ENCODE measurements at regions not wholly inside any gene's neighbourhood (a gene's known extent, or its start where the extent isn't known, plus 50 kb on each side); places are given as distances from the start of the nearest gene placed in this dataset.

DNA sequence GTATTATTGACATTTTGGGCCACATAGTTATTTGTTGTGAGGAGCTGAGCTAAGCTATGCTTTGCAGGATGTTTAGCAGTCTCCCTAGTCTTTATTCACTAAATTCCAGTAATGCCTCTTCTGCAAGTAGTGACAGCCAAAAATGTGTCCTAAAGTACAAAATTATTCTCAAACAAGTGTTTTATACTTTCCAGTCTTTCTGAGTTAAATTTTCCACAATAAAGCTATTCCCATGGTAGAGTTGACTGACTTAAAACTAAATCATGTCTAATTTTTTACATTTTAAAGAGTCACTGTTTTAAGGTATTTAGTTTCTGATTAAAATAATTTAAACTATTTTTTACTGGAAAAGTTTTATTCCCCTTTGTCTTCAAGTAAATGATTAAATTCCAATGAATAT is 717.8 kb upstream of the HS3ST5 start:
- TF ChIP-seq UBTF (CRISPR knock-in tag; IDR thresholded peaks at IDR 0.05) (no peak), CBFB (CRISPR knock-in tag; IDR thresholded peaks at IDR 0.05) (no peak), KAT2B (IDR thresholded peaks at IDR 0.05; ENCODE audit: borderline replicate concordance, low read depth, low read length) (no peak), STAG1 (CRISPR knock-in tag; IDR thresholded peaks at IDR 0.05) (no peak), ZBTB7B (CRISPR knock-in tag; IDR thresholded peaks at IDR 0.05) (no peak), RFX1 (IDR thresholded peaks at IDR 0.05) (no peak), DPF2 (CRISPR knock-in tag; IDR thresholded peaks at IDR 0.05; ENCODE audit: borderline replicate concordance, low read depth) (no peak), IKZF4 (CRISPR knock-in tag; IDR thresholded peaks at IDR 0.05; ENCODE audit: borderline replicate concordance, low read depth, not compliant biosample characterization) (no peak), IRX3 (CRISPR knock-in tag; IDR thresholded peaks at IDR 0.05; ENCODE audit: borderline replicate concordance, low read depth) (no peak), FLYWCH1 (CRISPR knock-in tag; IDR thresholded peaks at IDR 0.05) (no peak), SMAD1 (CRISPR knock-in tag; IDR thresholded peaks at IDR 0.05; ENCODE audit: borderline replicate concordance, low read depth) (no peak), NKX3-1 (CRISPR knock-in tag; IDR thresholded peaks at IDR 0.05) (no peak), ZNF550 (CRISPR knock-in tag; IDR thresholded peaks at IDR 0.05; ENCODE audit: borderline replicate concordance) (no peak), MEF2D (CRISPR knock-in tag; IDR thresholded peaks at IDR 0.05) (no peak), HBP1 (CRISPR knock-in tag; IDR thresholded peaks at IDR 0.05; ENCODE audit: low read depth) (no peak), KDM4B (CRISPR knock-in tag; IDR thresholded peaks at IDR 0.05) (no peak), RNF2 (conservative IDR thresholded peaks at IDR 0.05; ENCODE audit: low read depth) (no peak), ZNF501 (CRISPR knock-in tag; IDR thresholded peaks at IDR 0.05) (no peak)
- TF ChIP-seq, protein P1, sequence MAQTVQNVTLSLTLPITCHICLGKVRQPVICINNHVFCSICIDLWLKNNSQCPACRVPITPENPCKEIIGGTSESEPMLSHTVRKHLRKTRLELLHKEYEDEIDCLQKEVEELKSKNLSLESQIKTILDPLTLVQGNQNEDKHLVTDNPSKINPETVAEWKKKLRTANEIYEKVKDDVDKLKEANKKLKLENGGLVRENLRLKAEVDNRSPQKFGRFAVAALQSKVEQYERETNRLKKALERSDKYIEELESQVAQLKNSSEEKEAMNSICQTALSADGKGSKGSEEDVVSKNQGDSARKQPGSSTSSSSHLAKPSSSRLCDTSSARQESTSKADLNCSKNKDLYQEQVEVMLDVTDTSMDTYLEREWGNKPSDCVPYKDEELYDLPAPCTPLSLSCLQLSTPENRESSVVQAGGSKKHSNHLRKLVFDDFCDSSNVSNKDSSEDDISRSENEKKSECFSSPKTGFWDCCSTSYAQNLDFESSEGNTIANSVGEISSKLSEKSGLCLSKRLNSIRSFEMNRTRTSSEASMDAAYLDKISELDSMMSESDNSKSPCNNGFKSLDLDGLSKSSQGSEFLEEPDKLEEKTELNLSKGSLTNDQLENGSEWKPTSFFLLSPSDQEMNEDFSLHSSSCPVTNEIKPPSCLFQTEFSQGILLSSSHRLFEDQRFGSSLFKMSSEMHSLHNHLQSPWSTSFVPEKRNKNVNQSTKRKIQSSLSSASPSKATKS (CRISPR knock-in tag; IDR thresholded peaks at IDR 0.05): no peak
- TF ChIP-seq, protein P2, sequence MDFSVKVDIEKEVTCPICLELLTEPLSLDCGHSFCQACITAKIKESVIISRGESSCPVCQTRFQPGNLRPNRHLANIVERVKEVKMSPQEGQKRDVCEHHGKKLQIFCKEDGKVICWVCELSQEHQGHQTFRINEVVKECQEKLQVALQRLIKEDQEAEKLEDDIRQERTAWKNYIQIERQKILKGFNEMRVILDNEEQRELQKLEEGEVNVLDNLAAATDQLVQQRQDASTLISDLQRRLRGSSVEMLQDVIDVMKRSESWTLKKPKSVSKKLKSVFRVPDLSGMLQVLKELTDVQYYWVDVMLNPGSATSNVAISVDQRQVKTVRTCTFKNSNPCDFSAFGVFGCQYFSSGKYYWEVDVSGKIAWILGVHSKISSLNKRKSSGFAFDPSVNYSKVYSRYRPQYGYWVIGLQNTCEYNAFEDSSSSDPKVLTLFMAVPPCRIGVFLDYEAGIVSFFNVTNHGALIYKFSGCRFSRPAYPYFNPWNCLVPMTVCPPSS (IDR thresholded peaks at IDR 0.05): no peak
- Histone ChIP-seq H3K79me2 (ENCODE audit: insufficient read depth, low read length) (no peaks in the 10 kb centered on the region), H2AFZ (ENCODE audit: low read length) (no peak overlapping the region), H3K9me3 (ENCODE audit: low read length) (no peaks in the 10 kb centered on the region), H3K4me2 (ENCODE audit: low read depth, low read length) (no peak overlapping the region), H3K9ac (ENCODE audit: insufficient read depth, low read depth, low read length) (no peak overlapping the region), H3K4me1 (ENCODE audit: insufficient read depth, low read length) (no peaks in the 10 kb centered on the region), H3K27ac (ENCODE audit: extremely low read length, insufficient read depth, low read length) (no peak overlapping the region), H3K4me3 (replicated peaks in 1 of 3; ENCODE audit: insufficient read depth in 1 of 3, low read depth in 2 of 3, low read length in 3 of 3) (no peak overlapping the region), H3K36me3 (replicated peaks in 1 of 2; ENCODE audit: control insufficient read depth in 1 of 2, insufficient read depth in 2 of 2, low read length in 2 of 2) (no peaks in the 10 kb centered on the region), H3K27me3 (ENCODE audit: control insufficient read depth in 1 of 2, insufficient read depth in 2 of 2, low read length in 2 of 2) (no peaks in the 10 kb centered on the region), H4K20me1 (ENCODE audit: insufficient read depth, low read length) (no peaks in the 10 kb centered on the region)
- BruUV-seq (replicated peaks): no TSS peak
- DNase-seq (ENCODE audit: low spot score) (no peak), ATAC-seq (no peak), FAIRE-seq (no peak)
- intact Hi-C loops (cut with micrococcal nuclease; ENCODE audit: unreplicated experiment): no loop called here
- ChIA-PET CTCF (ENCODE audit: low intra/inter-chr PET ratio, low total read pairs) (no interaction called here), POLR2A (no interaction called here)
- in situ Hi-C loops (cut with HindIII; ENCODE audit: extremely low pct_ligation_motif_present, low pct_unique_long_range_greater_than_20kb): no loop called here

All from HepG2 (cell line).